Chondrocyte (in vitro differentiated cells): ENCODE measurements at regions not wholly inside any gene's neighbourhood (a gene's known extent, or its start where the extent isn't known, plus 50 kb on each side); places are given as distances from the start of the nearest gene placed in this dataset.
"Not testable (repeated sequence)": the region's sequence is repeated elsewhere in the genome, so short reads cannot be mapped to it uniquely, and the experiment has no call there.

ENCODE experiments used
- DNase-seq: peaks from one replicate; pipeline ENCODE4 v3.0.0; 2021; ENCODE audit warnings: mixed read lengths, low spot score
- H3K27ac Mint-ChIP-seq: one replicate; pipeline ENCODE4 v1.8.0; 2021; ENCODE audit warnings: mild to moderate bottlenecking, moderate library complexity, mixed read lengths; ENCODE audit not compliant: unreplicated experiment
- H3K27me3 Mint-ChIP-seq: 2 replicates; pipeline ENCODE4 v1.8.0; 2021; ENCODE audit warnings: low read depth, mixed read lengths
- H3K36me3 Mint-ChIP-seq: 2 replicates; pipeline ENCODE4 v1.8.0; 2021; ENCODE audit warnings: low read depth, mixed read lengths
- H3K4me1 Mint-ChIP-seq: 2 replicates; pipeline ENCODE4 v1.8.0; 2021; ENCODE audit warnings: low read depth, mild to moderate bottlenecking, mixed read lengths
- H3K4me3 Mint-ChIP-seq: one replicate; pipeline ENCODE4 v1.8.0; 2021; ENCODE audit warnings: mild to moderate bottlenecking, moderate library complexity, mixed read lengths; ENCODE audit not compliant: unreplicated experiment
- H3K9me3 Mint-ChIP-seq: 2 replicates; pipeline ENCODE4 v1.8.0; 2021; ENCODE audit warnings: low read depth, mixed read lengths
- TF ChIP-seq, protein P1 (sequence below): fragments of 200-600 bp; sonication (generic); IDR thresholded peaks from 2 replicates; pipeline ENCODE4 v1.5.0; 2021; ENCODE audit warnings: antibody characterized with exemption, mild to moderate bottlenecking, moderate library complexity

DNA sequence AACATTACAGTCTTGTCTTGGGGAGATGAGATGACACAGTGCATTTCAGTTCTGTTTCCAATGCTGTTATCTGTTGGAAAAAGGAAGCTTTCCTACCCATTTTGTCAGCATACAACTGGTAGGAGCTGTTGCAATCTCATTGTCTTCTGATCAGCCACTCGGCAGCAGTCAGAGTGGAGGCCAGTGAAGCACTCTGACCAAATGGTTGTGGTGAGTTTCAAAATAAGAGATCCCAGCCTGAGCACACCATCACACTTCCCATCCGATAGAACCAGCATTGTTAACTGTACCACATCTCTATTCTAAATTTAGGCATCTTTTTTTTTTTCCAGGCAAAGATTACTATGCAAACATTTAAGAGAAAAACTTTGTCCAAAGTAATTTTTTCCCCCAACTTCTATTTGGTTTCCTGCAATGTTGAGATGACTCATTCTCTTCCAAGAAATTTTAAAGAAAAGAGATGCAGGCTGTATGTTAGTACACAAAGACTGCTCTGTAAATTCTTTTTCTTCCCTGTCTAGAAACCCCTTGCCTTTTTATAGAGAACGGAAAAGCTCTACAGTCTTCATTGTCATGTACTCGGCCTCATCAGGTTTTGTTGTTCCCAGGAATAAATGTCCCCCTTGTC, 90.0 kb upstream of the IKBKE start:
- peaks cover 10% of the 10 kb centered on the region for H3K4me1 Mint-ChIP-seq
- H3K36me3 Mint-ChIP-seq, H3K27me3 Mint-ChIP-seq, H3K4me3 Mint-ChIP-seq, DNase-seq, H3K9me3 Mint-ChIP-seq: not testable (repeated sequence)
- H3K27ac Mint-ChIP-seq = peak overlapping the region; percentile 41

DNA sequence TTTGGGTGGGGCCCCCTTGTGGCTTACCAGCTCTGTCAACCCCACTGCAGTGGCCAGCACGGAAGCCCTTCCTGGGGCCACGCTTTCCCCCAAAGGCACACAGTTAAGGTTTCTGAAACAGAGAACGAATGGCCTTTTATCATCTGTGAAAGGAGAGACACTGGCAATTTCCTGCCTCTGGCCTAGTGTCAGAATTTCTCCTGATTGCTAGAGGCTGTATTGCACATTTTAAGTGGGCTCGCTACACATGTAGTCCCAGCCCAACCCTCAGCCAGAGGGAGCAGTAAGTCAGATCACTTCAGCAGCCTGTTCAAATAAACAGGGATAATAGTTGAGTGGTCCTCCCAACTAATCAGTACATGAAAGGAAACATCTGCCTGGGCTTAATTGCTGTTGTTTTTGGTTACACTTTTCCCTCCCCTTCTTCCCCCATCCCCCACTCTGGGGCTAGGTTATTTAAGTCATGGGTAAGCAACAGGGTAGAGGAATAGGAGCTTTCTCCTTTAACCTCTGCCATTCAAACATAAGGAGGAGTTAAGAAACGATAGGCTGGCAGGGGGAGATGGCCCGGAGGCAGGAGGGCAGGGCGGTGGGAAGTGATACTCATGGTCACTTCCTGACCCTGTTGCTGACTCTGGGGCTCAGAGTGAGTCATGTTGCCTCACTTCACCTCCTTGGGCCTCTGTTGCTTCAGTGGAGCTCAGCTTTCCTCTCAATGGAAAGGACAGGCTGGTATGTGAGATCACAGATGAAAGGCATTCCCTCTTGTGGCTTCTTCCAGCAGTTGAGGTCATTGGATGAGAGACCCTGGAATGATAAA, 89.3 kb upstream of the IKBKE start:
- H3K4me3 Mint-ChIP-seq, H3K9me3 Mint-ChIP-seq, DNase-seq, H3K36me3 Mint-ChIP-seq, H3K4me1 Mint-ChIP-seq, H3K27me3 Mint-ChIP-seq: not testable (repeated sequence)
- peak overlapping the region; percentile 66 for H3K27ac Mint-ChIP-seq
- TF ChIP-seq, protein P1, sequence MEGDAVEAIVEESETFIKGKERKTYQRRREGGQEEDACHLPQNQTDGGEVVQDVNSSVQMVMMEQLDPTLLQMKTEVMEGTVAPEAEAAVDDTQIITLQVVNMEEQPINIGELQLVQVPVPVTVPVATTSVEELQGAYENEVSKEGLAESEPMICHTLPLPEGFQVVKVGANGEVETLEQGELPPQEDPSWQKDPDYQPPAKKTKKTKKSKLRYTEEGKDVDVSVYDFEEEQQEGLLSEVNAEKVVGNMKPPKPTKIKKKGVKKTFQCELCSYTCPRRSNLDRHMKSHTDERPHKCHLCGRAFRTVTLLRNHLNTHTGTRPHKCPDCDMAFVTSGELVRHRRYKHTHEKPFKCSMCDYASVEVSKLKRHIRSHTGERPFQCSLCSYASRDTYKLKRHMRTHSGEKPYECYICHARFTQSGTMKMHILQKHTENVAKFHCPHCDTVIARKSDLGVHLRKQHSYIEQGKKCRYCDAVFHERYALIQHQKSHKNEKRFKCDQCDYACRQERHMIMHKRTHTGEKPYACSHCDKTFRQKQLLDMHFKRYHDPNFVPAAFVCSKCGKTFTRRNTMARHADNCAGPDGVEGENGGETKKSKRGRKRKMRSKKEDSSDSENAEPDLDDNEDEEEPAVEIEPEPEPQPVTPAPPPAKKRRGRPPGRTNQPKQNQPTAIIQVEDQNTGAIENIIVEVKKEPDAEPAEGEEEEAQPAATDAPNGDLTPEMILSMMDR = peak; percentile 24

DNA sequence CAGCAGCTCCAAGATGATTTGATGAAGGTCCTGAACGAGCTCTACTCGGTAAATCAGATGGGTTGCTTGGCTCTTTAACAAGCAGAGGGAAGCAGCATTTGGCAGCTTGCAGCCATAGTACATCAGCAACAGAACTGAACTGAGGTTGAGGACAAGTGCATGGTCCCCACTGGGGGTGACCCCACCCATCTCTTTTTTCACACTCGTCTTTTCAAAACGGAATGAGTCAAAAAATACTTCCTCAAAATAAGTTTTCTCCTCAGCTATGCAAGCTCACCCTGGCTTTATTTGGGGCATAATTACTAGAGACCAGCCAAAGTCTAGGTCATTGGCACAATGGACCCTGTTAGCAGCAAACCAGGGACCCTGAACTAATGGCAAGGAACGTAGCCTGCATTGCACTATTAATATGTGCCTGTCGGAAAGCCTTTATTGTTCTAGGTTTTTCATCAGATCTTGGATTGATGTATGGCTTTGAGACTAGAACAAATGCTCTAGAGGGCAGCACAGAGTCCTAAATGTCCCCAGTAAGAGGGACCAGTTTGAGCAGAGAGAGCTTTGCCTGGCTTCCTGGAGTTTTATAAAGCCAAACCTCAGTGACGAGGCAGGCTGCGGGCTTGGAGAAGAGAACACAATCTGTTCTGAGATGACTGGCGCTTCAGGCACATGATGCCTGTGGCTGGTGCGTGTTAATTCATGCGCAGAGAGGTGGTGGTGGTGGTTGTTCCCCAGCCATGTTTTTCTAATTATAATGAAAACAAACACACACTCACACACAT, 86.1 kb upstream of the IKBKE start:
- H3K9me3 Mint-ChIP-seq, H3K4me1 Mint-ChIP-seq, H3K4me3 Mint-ChIP-seq, H3K36me3 Mint-ChIP-seq, DNase-seq, H3K27me3 Mint-ChIP-seq, H3K27ac Mint-ChIP-seq: not testable (repeated sequence)
- TF ChIP-seq, protein P1 = peak; percentile 64

DNA sequence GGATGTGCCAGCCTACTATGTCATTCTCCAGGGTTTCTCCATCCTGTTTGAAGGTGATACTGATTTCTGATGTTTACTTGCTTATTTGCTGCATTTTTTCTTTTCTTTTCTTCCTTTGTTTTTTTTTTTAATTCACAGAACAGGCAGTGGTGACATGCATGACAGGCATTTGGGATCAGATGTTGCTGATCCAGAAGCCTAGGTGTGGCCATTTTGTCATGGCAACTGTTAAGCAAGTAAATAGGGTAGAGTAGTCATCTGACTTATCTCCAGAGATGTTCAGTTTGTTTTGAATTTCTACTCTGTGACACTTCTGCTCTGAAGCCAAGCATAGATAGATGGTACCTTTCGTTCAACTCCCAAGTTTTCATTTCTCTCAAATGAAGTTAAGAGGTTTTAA, 85.4 kb upstream of the IKBKE start:
- not testable (repeated sequence) for H3K27me3 Mint-ChIP-seq, H3K27ac Mint-ChIP-seq, H3K36me3 Mint-ChIP-seq, H3K9me3 Mint-ChIP-seq, H3K4me3 Mint-ChIP-seq, H3K4me1 Mint-ChIP-seq, DNase-seq

DNA sequence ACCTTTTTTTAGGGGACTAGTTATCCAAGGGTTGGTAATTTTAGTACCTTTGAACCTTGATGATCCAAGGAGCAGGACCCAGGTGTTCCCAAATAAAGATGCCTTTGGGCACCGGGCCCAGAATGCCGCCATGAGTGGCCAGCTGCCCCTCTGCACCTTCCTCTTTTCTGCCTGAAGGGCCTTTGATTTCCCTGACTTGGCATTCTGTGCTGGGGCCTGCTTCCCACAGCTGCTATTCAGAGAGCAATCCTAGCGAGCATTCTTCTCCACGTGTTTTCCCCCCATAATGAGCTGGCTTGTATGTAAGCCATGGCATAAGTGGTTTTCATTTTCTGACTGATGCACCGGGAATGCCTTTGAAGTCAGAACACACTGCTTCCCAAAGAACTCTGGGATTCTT, 82.6 kb upstream of the IKBKE start:
- H3K27me3 Mint-ChIP-seq, H3K4me1 Mint-ChIP-seq, H3K9me3 Mint-ChIP-seq, DNase-seq, H3K4me3 Mint-ChIP-seq, H3K36me3 Mint-ChIP-seq, H3K27ac Mint-ChIP-seq: not testable (repeated sequence)

DNA sequence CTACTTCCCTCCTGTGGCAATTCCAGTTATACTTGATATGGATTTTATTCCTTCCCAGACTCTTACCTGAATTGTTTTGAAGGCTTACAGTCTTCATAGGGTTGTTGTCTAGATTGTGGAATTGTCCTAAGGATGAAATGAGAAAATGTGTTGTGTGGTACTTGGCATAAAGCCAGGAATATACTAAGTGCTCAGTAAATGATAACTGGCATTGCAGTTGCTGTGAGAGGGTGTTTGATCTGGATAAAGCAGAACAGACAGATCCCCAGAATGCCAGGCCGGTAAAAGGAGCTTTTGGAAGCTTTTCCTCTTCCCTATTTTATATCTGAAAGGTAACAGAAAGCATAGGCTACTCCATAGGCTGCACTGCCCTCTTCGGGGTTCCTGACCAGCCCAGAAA, 78.4 kb upstream of the IKBKE start:
- H3K27me3 Mint-ChIP-seq, H3K4me3 Mint-ChIP-seq, DNase-seq, H3K36me3 Mint-ChIP-seq, H3K27ac Mint-ChIP-seq, H3K4me1 Mint-ChIP-seq, H3K9me3 Mint-ChIP-seq: not testable (repeated sequence)

DNA sequence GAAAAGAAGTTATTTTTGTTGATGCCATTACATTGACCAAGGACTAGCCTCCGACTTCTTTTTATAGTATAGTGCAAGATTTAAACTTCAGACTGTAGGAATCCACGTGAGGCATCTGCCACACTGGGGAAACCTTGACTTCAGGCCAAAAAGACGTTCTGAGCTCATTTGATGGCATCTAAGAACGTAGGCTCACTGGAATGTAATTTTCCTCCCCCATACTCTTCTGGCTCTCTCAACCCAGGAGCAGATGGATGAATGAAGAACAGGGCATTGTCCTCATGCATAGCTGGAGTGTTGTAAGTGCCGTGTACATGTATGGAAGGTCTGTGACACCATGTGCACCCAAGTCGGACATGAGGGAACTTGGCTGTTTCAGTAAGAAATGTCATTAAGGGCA, 72.8 kb upstream of the IKBKE start:
- H3K4me1 Mint-ChIP-seq, DNase-seq, H3K4me3 Mint-ChIP-seq, H3K36me3 Mint-ChIP-seq, H3K27me3 Mint-ChIP-seq, H3K9me3 Mint-ChIP-seq: not testable (repeated sequence)
- H3K27ac Mint-ChIP-seq = peak overlapping the region; percentile 79

DNA sequence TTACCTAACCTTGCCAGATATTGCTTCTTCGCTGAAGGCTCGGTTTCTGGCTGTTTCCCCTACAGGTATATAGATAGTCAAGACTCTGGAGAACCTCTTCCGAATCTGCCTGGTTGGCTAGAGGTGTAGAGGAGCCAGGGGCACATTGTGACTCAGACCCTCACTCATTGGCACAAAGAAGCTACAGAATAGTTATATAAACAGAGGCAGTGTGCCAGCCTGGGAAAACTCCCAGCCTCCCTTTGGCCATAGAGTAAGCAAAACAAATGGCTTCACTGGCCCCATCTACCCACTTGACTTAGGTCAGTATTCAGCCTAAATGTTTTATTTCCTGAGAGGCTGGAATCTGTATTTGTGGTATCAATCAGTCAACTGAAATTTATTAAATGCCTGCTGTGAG, 72.0 kb upstream of the IKBKE start:
- H3K36me3 Mint-ChIP-seq, H3K4me3 Mint-ChIP-seq, DNase-seq, H3K27me3 Mint-ChIP-seq, H3K4me1 Mint-ChIP-seq, H3K27ac Mint-ChIP-seq, H3K9me3 Mint-ChIP-seq: not testable (repeated sequence)

DNA sequence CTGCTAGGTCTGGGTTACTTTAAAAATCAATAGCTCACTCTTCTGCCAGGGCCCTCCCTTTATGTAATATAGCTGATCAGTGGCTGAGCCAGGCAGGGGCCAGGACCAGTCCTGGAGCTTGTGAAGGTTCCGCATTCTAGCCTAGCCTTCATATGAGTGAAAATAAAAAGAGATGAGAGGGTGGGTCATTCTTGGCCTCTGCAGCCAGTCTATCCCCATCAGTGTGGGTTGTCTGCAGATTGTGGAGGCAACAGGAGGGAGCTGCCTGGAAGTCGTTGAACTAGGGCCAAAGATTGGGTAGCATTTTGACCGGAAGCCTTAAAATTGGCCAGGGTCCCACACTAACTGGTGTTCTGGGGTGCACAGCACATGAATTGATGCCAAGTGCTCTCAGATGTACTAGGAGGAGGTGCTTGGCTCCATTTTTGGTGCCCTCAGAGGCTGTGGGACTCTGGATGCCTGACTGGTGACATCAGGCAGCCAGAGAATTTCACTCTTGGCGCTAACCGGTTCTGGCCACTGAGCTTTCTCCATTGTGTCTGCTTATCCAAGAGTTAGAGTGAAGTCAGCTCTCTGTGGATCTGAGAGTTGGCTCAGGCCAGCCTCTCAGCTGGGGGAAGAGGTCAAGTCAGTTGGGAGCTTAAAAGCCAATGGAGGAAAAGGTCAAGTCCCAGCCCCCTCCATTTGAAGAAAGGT, 66.5 kb upstream of the IKBKE start:
- H3K4me3 Mint-ChIP-seq, H3K4me1 Mint-ChIP-seq, H3K9me3 Mint-ChIP-seq, H3K36me3 Mint-ChIP-seq, H3K27ac Mint-ChIP-seq, H3K27me3 Mint-ChIP-seq, DNase-seq: not testable (repeated sequence)

DNA sequence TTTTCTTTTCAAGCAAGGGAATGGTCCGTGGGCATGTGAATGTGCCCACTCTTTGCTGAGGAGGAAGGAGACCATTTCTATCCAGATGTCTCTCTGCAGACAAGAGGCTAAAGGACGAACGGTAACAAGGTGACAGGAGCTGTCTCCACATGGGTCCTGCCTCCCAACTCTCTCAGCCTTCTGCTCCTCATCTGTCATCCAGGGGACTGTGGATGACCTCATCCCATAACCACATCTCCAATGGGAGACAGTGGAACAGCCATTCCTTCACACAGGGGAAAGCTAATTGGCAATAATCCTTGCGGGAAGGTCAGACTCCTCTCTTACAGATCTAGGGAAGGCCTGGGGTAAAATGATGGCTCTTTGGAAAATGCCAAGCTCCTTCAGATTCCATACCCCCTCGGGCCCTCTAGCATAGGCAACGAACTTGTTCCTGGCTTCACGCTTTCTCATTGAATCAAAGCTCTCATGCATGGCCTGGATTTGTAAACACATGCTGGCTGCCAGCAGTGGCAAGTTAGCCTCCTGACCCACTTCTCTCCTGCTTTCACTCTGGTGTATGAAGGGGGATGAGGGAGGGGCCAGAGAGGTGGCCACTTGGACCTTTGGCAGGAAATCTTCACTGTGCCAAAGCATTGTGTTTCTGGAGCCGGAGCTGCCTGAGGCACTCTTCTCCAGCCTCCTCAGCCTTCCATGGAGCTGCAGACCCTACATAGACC, 65.8 kb upstream of the IKBKE start:
- H3K36me3 Mint-ChIP-seq, H3K27ac Mint-ChIP-seq, H3K4me1 Mint-ChIP-seq, H3K9me3 Mint-ChIP-seq, H3K4me3 Mint-ChIP-seq, DNase-seq, H3K27me3 Mint-ChIP-seq: not testable (repeated sequence)
